ENCODE measurements at regions not wholly inside any gene's neighbourhood (a gene's known extent, or its start where the extent isn't known, plus 50 kb on each side); places are given as distances from the start of the nearest gene placed in this dataset.

GRCh38 chr7:142338633-142339501 lies 81.0 kb upstream of the PRSS58 start:
- in situ Hi-C loops (cut with MboI; ENCODE audit: low sequenced_read_pairs) = loop anchor here (25.0 kb wide), 1 partner anchor 873 kb away; the partner anchor contains the start of gene TAS2R40
- ATAC-seq (ENCODE audit: low read depth) = no peak; the same call in 1 of the 2 replicates
- H3K27me3 ChIP-seq (ENCODE audit: control insufficient read depth, insufficient read depth, low read length) = peaks cover 2% of the 10 kb centered on the region; the same call in 1 of the 2 replicates

More at GRCh38 chr7:142338633-142339501, 81.0 kb upstream of the PRSS58 start:
- Histone ChIP-seq H3K4ac (ENCODE audit: low read depth, low read length) (no peak overlapping the region), H2AK9ac (replicated peaks; ENCODE audit: low read depth, low read length, poor library complexity) (no peak overlapping the region), H3K27ac (ENCODE audit: insufficient read depth, low read length) (no peak overlapping the region), H3K56ac (ENCODE audit: extremely low read depth, insufficient read depth, low read length) (no peak overlapping the region), H2AFZ (replicated peaks; ENCODE audit: low read length, poor library complexity) (no peak overlapping the region), H3K9me1 (ENCODE audit: insufficient read depth, low read length) (no peaks in the 10 kb centered on the region), H3K79me1 (ENCODE audit: low read depth in 1 of 2, low read length in 2 of 2) (no peaks in the 10 kb centered on the region), H2BK15ac (ENCODE audit: low read depth, low read length) (no peak overlapping the region), H2BK5ac (ENCODE audit: low read depth, low read length, poor library complexity, severe bottlenecking) (no peak overlapping the region), H4K91ac (ENCODE audit: insufficient read depth, low read depth, low read length) (no peak overlapping the region), H2BK20ac (ENCODE audit: low read depth, low read length) (no peak overlapping the region), H3K36me3 (ENCODE audit: control insufficient read depth, insufficient read depth, low read length) (no peaks in the 10 kb centered on the region), H3K23ac (ENCODE audit: low read depth, low read length) (no peak overlapping the region), H3K4me1 (ENCODE audit: control insufficient read depth, insufficient read depth, low read length) (no peaks in the 10 kb centered on the region), H3K4me2 (ENCODE audit: low read depth, low read length) (no peak overlapping the region), H4K8ac (ENCODE audit: low read depth in 2 of 2, low read length in 2 of 2) (no peak overlapping the region), H3K9ac (ENCODE audit: low read depth, low read length) (no peak overlapping the region), H3K14ac (replicated peaks; ENCODE audit: low read depth, low read length) (no peak overlapping the region), H3K4me3 (ENCODE audit: insufficient read depth, low read depth, low read length) (no peak overlapping the region), H4K20me1 (ENCODE audit: insufficient read depth, low read length) (no peaks in the 10 kb centered on the region), H2BK120ac (ENCODE audit: low read depth, low read length) (no peak overlapping the region), H3K9me3 (ENCODE audit: control insufficient read depth, insufficient read depth, low read length) (no peaks in the 10 kb centered on the region), H2AK5ac (ENCODE audit: low read depth, low read length) (no peak overlapping the region), H3K18ac (ENCODE audit: low read depth, low read length) (no peak overlapping the region), H4K5ac (ENCODE audit: low read depth, low read length) (no peak overlapping the region)
- POLR2A ChIA-PET (ENCODE audit: unreplicated experiment) = no interaction called here
- no TSS peak for BruUV-seq (replicated peaks)
- DNase-seq = peak; percentile 14
- dilution Hi-C loops (cut with HindIII; ENCODE audit: low sequenced_read_pairs, unreplicated experiment) = no loop called here
- CTCF ChIA-PET = no interaction called here
- intact Hi-C loops (cut with micrococcal nuclease) = no loop called here
- 7% methylated on average over 2 of the region's 6 CpGs; no CpG with 5 or more reads in 1 of the 2 experiments for WGBS, 2 experiments (ENCODE audit: extremely low coverage in 2 of 2, insufficient read length in 1 of 2)
- TF ChIP-seq CTCF (conservative IDR thresholded peaks at IDR 0.05; ENCODE audit: low read depth, low read length) = peak; percentile 34
- TF ChIP-seq ELK1 (IDR thresholded peaks at IDR 0.05; ENCODE audit: borderline replicate concordance, low read depth, low read length) = no peak
- no peak for TF ChIP-seq RFX5 (IDR thresholded peaks at IDR 0.05; ENCODE audit: low read depth, low read length)
- TF ChIP-seq RAD21 (IDR thresholded peaks at IDR 0.05; ENCODE audit: low read length) = peak; percentile 38
